ENCODE measurements at regions not wholly inside any gene's neighbourhood (a gene's known extent, or its start where the extent isn't known, plus 50 kb on each side); places are given as distances from the start of the nearest gene placed in this dataset.

- TF ChIP-seq CTCF (IDR thresholded peaks at IDR 0.05 in 4 of 5, conservative IDR thresholded peaks at IDR 0.05 in 1 of 5) (no peak), POLR2A (IDR thresholded peaks at IDR 0.05) (no peak)
These were observed 385.0 kb upstream of the TRPC7 start for GRCh38 chr5:136750224-136750862.
